Stimulated activated CD8-positive, alpha-beta memory T cell treated with anti-CD3 and anti-CD28 coated beads, Interleukin-15, amount 100 ng/mL, for 48 hours (primary cell): ENCODE measurements at regions not wholly inside any gene's neighbourhood (a gene's known extent, or its start where the extent isn't known, plus 50 kb on each side); places are given as distances from the start of the nearest gene placed in this dataset.

Experiments
- DNase-seq, 2 donors: peaks; one replicate each; pipeline ENCODE4 v3.0.0-alpha.2; 2020; ENCODE audit warnings: low read depth in 2 of 2

GRCh38 chr11:127157225-127157624 is 156.7 kb upstream of the KIRREL3 start:
- DNase-seq = no peak

- no peak for DNase-seq
Observed at GRCh38 chr11:127149410-127149809, 148.8 kb upstream of the KIRREL3 start.

GRCh38 chr11:127143251-127143650 is 142.7 kb upstream of the KIRREL3 start:
- no peak for DNase-seq

GRCh38 chr11:127138613-127139012 is 138.0 kb upstream of the KIRREL3 start:
- no peak for DNase-seq

- DNase-seq = no peak
Observed at GRCh38 chr11:127137771-127138280, 137.3 kb upstream of the KIRREL3 start.

GRCh38 chr11:127136438-127136837 is 135.9 kb upstream of the KIRREL3 start:
- no peak for DNase-seq

- DNase-seq = no peak
Observed at GRCh38 chr11:127135256-127135655, 134.7 kb upstream of the KIRREL3 start.

GRCh38 chr11:127133061-127133460 is 132.5 kb upstream of the KIRREL3 start:
- no peak for DNase-seq

- DNase-seq = no peak
Observed at GRCh38 chr11:127130321-127130720, 129.8 kb upstream of the KIRREL3 start.

- DNase-seq = no peak
Observed at GRCh38 chr11:127126986-127127385, 126.4 kb upstream of the KIRREL3 start.

GRCh38 chr11:127119356-127119755 is 118.8 kb upstream of the KIRREL3 start:
- DNase-seq = no peak

GRCh38 chr11:127118811-127119210 is 118.2 kb upstream of the KIRREL3 start:
- DNase-seq = no peak

GRCh38 chr11:127117231-127117739 is 116.7 kb upstream of the KIRREL3 start:
- no peak for DNase-seq

- DNase-seq = no peak
Observed at GRCh38 chr11:127115844-127116243, 115.3 kb upstream of the KIRREL3 start.

- DNase-seq = no peak
Observed at GRCh38 chr11:127114035-127114434, 113.5 kb upstream of the KIRREL3 start.

GRCh38 chr11:127110542-127110941 is 110.0 kb upstream of the KIRREL3 start:
- DNase-seq = no peak

GRCh38 chr11:127109796-127110480 is 109.4 kb upstream of the KIRREL3 start:
- DNase-seq = no peak

GRCh38 chr11:127108838-127109237 is 108.3 kb upstream of the KIRREL3 start:
- no peak for DNase-seq

- no peak for DNase-seq
Observed at GRCh38 chr11:127106938-127107337, 106.4 kb upstream of the KIRREL3 start.

GRCh38 chr11:127105593-127106541 is 105.3 kb upstream of the KIRREL3 start:
- DNase-seq = no peak

GRCh38 chr11:127103586-127104388 is 103.2 kb upstream of the KIRREL3 start:
- no peak for DNase-seq

GRCh38 chr11:127098684-127099083 is 98.1 kb upstream of the KIRREL3 start:
- no peak for DNase-seq
